ENCODE measurements at regions not wholly inside any gene's neighbourhood (a gene's known extent, or its start where the extent isn't known, plus 50 kb on each side); places are given as distances from the start of the nearest gene placed in this dataset.

DNA sequence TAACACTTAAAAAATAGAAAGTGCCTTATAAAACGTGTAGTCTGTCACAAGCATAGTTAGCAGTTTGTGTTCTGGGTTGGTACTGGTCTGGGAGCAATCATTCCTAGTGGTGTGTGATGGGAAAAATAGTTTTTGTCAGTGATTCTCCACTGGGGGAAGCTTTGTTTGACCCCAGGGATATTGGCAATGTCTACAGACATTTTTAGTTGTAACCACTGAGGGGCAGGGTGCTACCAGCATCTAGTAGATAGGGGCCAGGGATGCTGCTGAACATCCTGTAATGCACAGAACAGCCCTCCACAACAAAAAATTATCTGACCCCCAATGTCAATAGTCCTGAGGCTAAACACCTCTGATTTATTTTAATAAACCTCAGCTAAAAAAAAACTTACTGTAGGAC is 51.6 kb upstream of the CREB5 start:
- TF ChIP-seq CTCF (IDR thresholded peaks at IDR 0.05; ENCODE audit: low read depth, low read length) = 0 out of 2 replicates have a peak, but pooled peaks have one; percentile 0
- no peak for DNase-seq (ENCODE audit: low read depth, low spot score)
- Histone ChIP-seq H3K4me3 (ENCODE audit: low read depth, low read length) (no peak overlapping the region), H3K9me3 (ENCODE audit: control insufficient read depth, insufficient read depth, low read length) (no peaks in the 10 kb centered on the region), H3K27ac (ENCODE audit: low read depth, low read length) (no peak overlapping the region), H3K27me3 (ENCODE audit: control insufficient read depth, insufficient read depth, low read length) (no peaks in the 10 kb centered on the region)
- POLR2A ChIA-PET = no interaction called here
- CTCF ChIA-PET = interaction anchor here (0.9 to 1.8 kb wide), 4 partner anchors 12 to 561 kb away, joined by 3 to 6 read pairs (median 4); no protein-coding TSS in a partner anchor

GRCh38 chr7:28361551-28361950 is 50.8 kb upstream of the CREB5 start:
- Histone ChIP-seq H3K27ac (ENCODE audit: low read depth, low read length) (no peak overlapping the region), H3K9me3 (ENCODE audit: control insufficient read depth, insufficient read depth, low read length) (no peaks in the 10 kb centered on the region), H3K4me3 (ENCODE audit: low read depth, low read length) (no peak overlapping the region), H3K27me3 (ENCODE audit: control insufficient read depth, insufficient read depth, low read length) (no peaks in the 10 kb centered on the region)
- no peak for DNase-seq (ENCODE audit: low read depth, low spot score)
- no peak for TF ChIP-seq CTCF (IDR thresholded peaks at IDR 0.05; ENCODE audit: low read depth, low read length)
- POLR2A ChIA-PET = no interaction called here
- CTCF ChIA-PET = interaction anchor here (0.9 to 2.2 kb wide), 5 partner anchors 14 to 560 kb away, joined by 3 to 9 read pairs (median 5); no protein-coding TSS in a partner anchor

DNA sequence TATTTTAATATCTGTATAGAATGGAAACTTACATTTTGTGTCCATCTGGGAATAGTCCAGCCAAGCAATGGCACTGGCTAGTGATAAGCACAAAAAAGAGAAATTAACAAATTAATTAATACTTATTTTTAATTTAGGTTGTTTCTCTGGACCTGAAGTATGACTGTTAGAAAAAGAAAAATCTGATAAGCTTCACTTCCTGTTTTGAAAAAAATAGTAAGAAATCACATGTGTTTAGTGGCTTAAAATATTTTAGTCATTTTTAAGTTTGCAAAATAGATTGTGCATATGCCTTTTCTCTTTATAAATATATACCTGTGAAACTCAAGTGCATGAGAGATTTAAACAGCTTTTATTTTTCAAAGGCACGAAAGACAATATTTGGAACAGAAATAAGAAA is 50.1 kb upstream of the CREB5 start:
- no peak overlapping the region for H3K27ac ChIP-seq (ENCODE audit: low read depth, low read length)
- no peak overlapping the region for H3K4me3 ChIP-seq (ENCODE audit: low read depth, low read length)
- DNase-seq (ENCODE audit: low read depth, low spot score) = no peak
- TF ChIP-seq CTCF (IDR thresholded peaks at IDR 0.05; ENCODE audit: low read depth, low read length) = no peak
- ChIA-PET POLR2A (no interaction called here), CTCF (interaction anchor here (0.6 to 2.2 kb wide), 8 partner anchors 12 to 492 kb away, joined by 3 to 9 read pairs (median 4); no protein-coding TSS in a partner anchor)
- no peaks in the 10 kb centered on the region for H3K27me3 ChIP-seq (ENCODE audit: control insufficient read depth, insufficient read depth, low read length)
- H3K9me3 ChIP-seq (ENCODE audit: control insufficient read depth, insufficient read depth, low read length) = no peaks in the 10 kb centered on the region
